ENCODE measurements at regions not wholly inside any gene's neighbourhood (a gene's known extent, or its start where the extent isn't known, plus 50 kb on each side); places are given as distances from the start of the nearest gene placed in this dataset.

- TF ChIP-seq CTCF (IDR thresholded peaks at IDR 0.05; ENCODE audit: borderline replicate concordance, extremely low read depth, insufficient read depth): no peak
- H3K27ac ChIP-seq (ENCODE audit: low read depth in 2 of 2, low read length in 2 of 2): no peak overlapping the region
- no peaks in the 10 kb centered on the region for H3K4me1 ChIP-seq (ENCODE audit: control insufficient read depth in 2 of 3, insufficient read depth in 2 of 3, low read depth in 1 of 3, low read length in 3 of 3)
- H3K9ac ChIP-seq (ENCODE audit: low read length in 3 of 3): no peak overlapping the region
- no peaks in the 10 kb centered on the region for H3K27me3 ChIP-seq (ENCODE audit: control insufficient read depth, insufficient read depth, low read length)
- intact Hi-C loops (cut with DNase I): no loop called here
- no peaks in the 10 kb centered on the region for H3K9me3 ChIP-seq (ENCODE audit: control insufficient read depth in 2 of 3, insufficient read depth in 1 of 3, low read length in 3 of 3)
- FAIRE-seq: no peak
- no peaks in the 10 kb centered on the region for H3K36me3 ChIP-seq (ENCODE audit: control insufficient read depth in 2 of 3, insufficient read depth in 3 of 3, low read length in 3 of 3)
- no peak for DNase-seq
- H3K4me3 ChIP-seq (ENCODE audit: low read length in 3 of 3): no peak overlapping the region
Observed at GRCh38 chr20:51335329-51335841, 207.1 kb downstream of the NFATC2 start.

- no peaks in the 10 kb centered on the region for H3K36me3 ChIP-seq (ENCODE audit: control insufficient read depth in 2 of 3, insufficient read depth in 3 of 3, low read length in 3 of 3)
- no peak overlapping the region for H3K9ac ChIP-seq (ENCODE audit: low read length in 3 of 3)
- H3K4me3 ChIP-seq (ENCODE audit: low read length in 3 of 3): no peak overlapping the region
- intact Hi-C loops (cut with DNase I): no loop called here
- no peaks in the 10 kb centered on the region for H3K27me3 ChIP-seq (ENCODE audit: control insufficient read depth, insufficient read depth, low read length)
- TF ChIP-seq CTCF (IDR thresholded peaks at IDR 0.05; ENCODE audit: borderline replicate concordance, extremely low read depth, insufficient read depth): no peak
- no peaks in the 10 kb centered on the region for H3K4me1 ChIP-seq (ENCODE audit: control insufficient read depth in 2 of 3, insufficient read depth in 2 of 3, low read depth in 1 of 3, low read length in 3 of 3)
- H3K9me3 ChIP-seq (ENCODE audit: control insufficient read depth in 2 of 3, insufficient read depth in 1 of 3, low read length in 3 of 3): no peaks in the 10 kb centered on the region
- no peak for FAIRE-seq
- H3K27ac ChIP-seq (ENCODE audit: low read depth in 2 of 2, low read length in 2 of 2): no peak overlapping the region
- no peak for DNase-seq
Observed at GRCh38 chr20:51334609-51335008, 207.9 kb downstream of the NFATC2 start.

- H3K4me1 ChIP-seq (ENCODE audit: control insufficient read depth in 2 of 3, insufficient read depth in 2 of 3, low read depth in 1 of 3, low read length in 3 of 3): no peaks in the 10 kb centered on the region
- intact Hi-C loops (cut with DNase I): no loop called here
- FAIRE-seq (no peak), DNase-seq (no peak)
- H3K9me3 ChIP-seq (ENCODE audit: control insufficient read depth in 2 of 3, insufficient read depth in 1 of 3, low read length in 3 of 3): no peaks in the 10 kb centered on the region
- no peak overlapping the region for H3K9ac ChIP-seq (ENCODE audit: low read length in 3 of 3)
- H3K27me3 ChIP-seq (ENCODE audit: control insufficient read depth, insufficient read depth, low read length): no peaks in the 10 kb centered on the region
- no peaks in the 10 kb centered on the region for H3K36me3 ChIP-seq (ENCODE audit: control insufficient read depth in 2 of 3, insufficient read depth in 3 of 3, low read length in 3 of 3)
- TF ChIP-seq CTCF (IDR thresholded peaks at IDR 0.05; ENCODE audit: borderline replicate concordance, extremely low read depth, insufficient read depth): no peak
- no peak overlapping the region for H3K4me3 ChIP-seq (ENCODE audit: low read length in 3 of 3)
- no peak overlapping the region for H3K27ac ChIP-seq (ENCODE audit: low read depth in 2 of 2, low read length in 2 of 2)
Observed at GRCh38 chr20:51333971-51334370, 208.5 kb downstream of the NFATC2 start.

GRCh38 chr20:51333446-51333845 lies 209.1 kb downstream of the NFATC2 start:
- H3K9ac ChIP-seq (ENCODE audit: low read length in 3 of 3): no peak overlapping the region
- DNase-seq: no peak
- TF ChIP-seq CTCF (IDR thresholded peaks at IDR 0.05; ENCODE audit: borderline replicate concordance, extremely low read depth, insufficient read depth): no peak

More at GRCh38 chr20:51333446-51333845, 209.1 kb downstream of the NFATC2 start:
- no peaks in the 10 kb centered on the region for H3K36me3 ChIP-seq (ENCODE audit: control insufficient read depth in 2 of 3, insufficient read depth in 3 of 3, low read length in 3 of 3)
- no peak overlapping the region for H3K27ac ChIP-seq (ENCODE audit: low read depth in 2 of 2, low read length in 2 of 2)
- H3K4me1 ChIP-seq (ENCODE audit: control insufficient read depth in 2 of 3, insufficient read depth in 2 of 3, low read depth in 1 of 3, low read length in 3 of 3): no peaks in the 10 kb centered on the region
- FAIRE-seq: no peak
- H3K9me3 ChIP-seq (ENCODE audit: control insufficient read depth in 2 of 3, insufficient read depth in 1 of 3, low read length in 3 of 3): no peaks in the 10 kb centered on the region
- intact Hi-C loops (cut with DNase I): no loop called here
- no peak overlapping the region for H3K4me3 ChIP-seq (ENCODE audit: low read length in 3 of 3)
- no peaks in the 10 kb centered on the region for H3K27me3 ChIP-seq (ENCODE audit: control insufficient read depth, insufficient read depth, low read length)
